ENCODE measurements at regions not wholly inside any gene's neighbourhood (a gene's known extent, or its start where the extent isn't known, plus 50 kb on each side); places are given as distances from the start of the nearest gene placed in this dataset.

- TF ChIP-seq POLR2A (IDR thresholded peaks at IDR 0.05; ENCODE audit: low read length): no peak
- no peak for TF ChIP-seq GATA1 (IDR thresholded peaks at IDR 0.05; ENCODE audit: low read depth, low read length)
Measured at GRCh38 chr14:66094001-66094727, 392.0 kb upstream of the CCDC196 start.

Data from erythroblast (primary cell).